HCT116 (cell line): ENCODE measurements at regions not wholly inside any gene's neighbourhood (a gene's known extent, or its start where the extent isn't known, plus 50 kb on each side); places are given as distances from the start of the nearest gene placed in this dataset.

Source experiments
- ATAC-seq: fragments of 200-7000 bp; cut with Tn5 transposase; 2 replicates; pipeline ENCODE4 v1.9.1; 2020; ENCODE audit warnings: mild to moderate bottlenecking, moderate library complexity
- BruUV-seq: library from RNA; stranded (reverse); fragments of 400-500 nt; replicated peaks from 2 replicates; lab custom pipeline; 2021; lab: Mats Ljungman, UMichigan
- CTCF ChIA-PET: fragments of 300-600 bp; sonication (Branson Sonifier 250); formaldehyde crosslinking; loops from one replicate; lab custom pipeline; 2021; ENCODE audit warnings: antibody characterized with exemption; lab: Charles Lee
- POLR2A ChIA-PET: fragments of 300-600, 350-600 bp; sonication (Branson Sonifier 250); formaldehyde crosslinking; loops from one replicate; lab custom pipeline; 2021; ENCODE audit warnings: antibody characterized with exemption; lab: Charles Lee
- RAD21 ChIA-PET, 2 experiments: fragments of 300-600 bp; sonication (Branson Sonifier 250); formaldehyde crosslinking; loops; one replicate each; lab custom pipeline; 2023; ENCODE audit warnings: low total read pairs in 2 of 2; ENCODE audit not compliant: uncharacterized antibody in 2 of 2, unreplicated experiment in 2 of 2, low non-redundant PET in 1 of 2; lab: Charles Lee
- DNase-seq: peaks from one replicate; pipeline ENCODE4 v3.0.0-alpha.2; 2010; ENCODE audit warnings: low read depth, low spot score
- H2AFZ ChIP-seq: fragments of 200-600 bp; shearing (Covaris generic), sonication (generic); 2 replicates; pipeline ENCODE4 v1.6.1; 2017; ENCODE audit warnings: low read depth, mixed run types, mixed read lengths, antibody characterized with exemption, low read length; ENCODE audit not compliant: poor library complexity, severe bottlenecking
- H3K27ac ChIP-seq: 2 replicates; pipeline ENCODE4 v1.5.1; 2012; ENCODE audit warnings: low read depth, low read length
- H3K27me3 ChIP-seq: fragments of 200-600 bp; sonication (generic); 2 replicates; pipeline ENCODE4 v1.6.1; 2016; ENCODE audit warnings: mixed run types, low read length, mixed read lengths; ENCODE audit not compliant: insufficient read depth
- H3K36me3 ChIP-seq, 2 experiments: fragments of 200-500 bp in 1 of 2; fragments of 200-600 bp in 1 of 2; sonication (Bioruptor generic) in 1 of 2; sonication (generic) in 1 of 2; 2 replicates each; pipeline versions ENCODE4 v1.5.1 to v1.6.1; 2014 to 2016; ENCODE audit warnings: low read length in 2 of 2, inconsistent platforms in 1 of 2, mixed read lengths in 1 of 2, mixed run types in 1 of 2; ENCODE audit not compliant: insufficient read depth in 2 of 2, control insufficient read depth in 1 of 2
- H3K4me1 ChIP-seq, 2 experiments: fragments of 200-600 bp in 1 of 2; sonication (generic) in 1 of 2; 2 replicates each; pipeline versions ENCODE4 v1.5.1 to v1.6.1; 2012 to 2017; ENCODE audit warnings: low read length in 2 of 2, inconsistent platforms in 1 of 2, mild to moderate bottlenecking in 1 of 2, mixed read lengths in 1 of 2, mixed run types in 1 of 2, moderate library complexity in 1 of 2; ENCODE audit not compliant: insufficient read depth in 2 of 2, control insufficient read depth in 1 of 2
- H3K4me2 ChIP-seq: fragments of 200-600 bp; sonication (generic); 2 replicates; pipeline ENCODE4 v1.6.1; 2017; ENCODE audit warnings: mixed run types, low read length, mixed read lengths
- H3K4me3 ChIP-seq, 2 experiments: fragments of 200-600 bp in 1 of 2; sonication (generic) in 1 of 2; replicated peaks in 1 of 2; 2 replicates each; pipeline ENCODE4 v1.5.1; 2011 to 2016; ENCODE audit warnings: low read length in 2 of 2, control low read depth in 1 of 2, low read depth in 1 of 2, mild to moderate bottlenecking in 1 of 2, mixed read lengths in 1 of 2, mixed run types in 1 of 2
- H3K79me2 ChIP-seq: fragments of 200-600 bp; sonication (generic); 2 replicates; pipeline ENCODE4 v1.6.1; 2017; ENCODE audit warnings: mild to moderate bottlenecking, mixed run types, low read length, moderate library complexity, mixed read lengths; ENCODE audit not compliant: insufficient read depth
- H3K9ac ChIP-seq: fragments of 200-600 bp; sonication (generic); 2 replicates; pipeline ENCODE4 v1.6.1; 2016; ENCODE audit warnings: low read length, mixed read lengths
- H3K9me2 ChIP-seq: fragments of 200-600 bp; sonication (generic), shearing (Covaris generic); 2 replicates; pipeline ENCODE4 v1.6.1; 2017; ENCODE audit warnings: mixed run types, mild to moderate bottlenecking, moderate library complexity; ENCODE audit not compliant: insufficient read depth
- H3K9me3 ChIP-seq, 2 experiments: fragments of 200-500 bp in 1 of 2; fragments of 200-600 bp in 1 of 2; sonication (Bioruptor generic) in 1 of 2; sonication (generic) in 1 of 2; 2 replicates each; pipeline ENCODE4 v1.6.1; 2014 to 2017; ENCODE audit warnings: low read length in 2 of 2, mixed read lengths in 2 of 2, inconsistent platforms in 1 of 2, low read depth in 1 of 2, mild to moderate bottlenecking in 1 of 2, mixed run types in 1 of 2, moderate library complexity in 1 of 2; ENCODE audit not compliant: control insufficient read depth in 1 of 2, insufficient read depth in 1 of 2
- H4K20me1 ChIP-seq: fragments of 200-600 bp; sonication (generic), shearing (Covaris generic); 2 replicates; pipeline ENCODE4 v1.6.1; 2017; ENCODE audit warnings: mixed run types, mild to moderate bottlenecking, moderate library complexity; ENCODE audit not compliant: insufficient read depth
- ELF1 ChIP-seq: IDR thresholded peaks from 2 replicates; pipeline ENCODE4 v1.6.1; 2012; ENCODE audit warnings: low read depth, borderline replicate concordance
- EZH2phosphoT487 ChIP-seq: fragments of 200-600 bp; IDR thresholded peaks from 2 replicates; pipeline ENCODE4 v1.6.1; 2018; ENCODE audit warnings: antibody characterized with exemption, borderline replicate concordance
- FOSL1 ChIP-seq: IDR thresholded peaks from 2 replicates; pipeline ENCODE4 v1.6.1; 2012; ENCODE audit warnings: low read depth
- JUND ChIP-seq: IDR thresholded peaks from 2 replicates; pipeline ENCODE4 v1.6.1; 2012
- POLR2A ChIP-seq: IDR thresholded peaks from 2 replicates; pipeline ENCODE4 v1.7.0; 2011; ENCODE audit warnings: borderline replicate concordance; ENCODE audit not compliant: insufficient read depth, insufficient read length; ENCODE audit errors: extremely low read depth
- POLR2AphosphoS5 ChIP-seq: IDR thresholded peaks from 2 replicates; pipeline ENCODE4 v1.6.1; 2011; ENCODE audit warnings: mild to moderate bottlenecking, low read depth, low read length, moderate library complexity
- RAD21 ChIP-seq: IDR thresholded peaks from 2 replicates; pipeline ENCODE4 v1.6.1; 2012; ENCODE audit warnings: low read depth, mild to moderate bottlenecking
- SRF ChIP-seq: IDR thresholded peaks from 2 replicates; pipeline ENCODE4 v1.6.1; 2012; ENCODE audit warnings: low read depth
- TCF7L2 ChIP-seq: IDR thresholded peaks from 2 replicates; pipeline ENCODE4 v1.7.0; 2011; ENCODE audit warnings: borderline replicate concordance, inconsistent platforms; ENCODE audit not compliant: insufficient read depth, insufficient read length; ENCODE audit errors: extremely low read depth
- ZFX ChIP-seq: fragments of 450-650 bp; IDR thresholded peaks from 2 replicates; pipeline ENCODE4 v1.6.1; 2017
- ZNF274 ChIP-seq: fragments of 200-500 bp; sonication (Bioruptor generic); IDR thresholded peaks from 2 replicates; pipeline ENCODE4 v1.6.1; 2014; ENCODE audit warnings: mild to moderate bottlenecking, low read depth, low read length, inconsistent platforms
- intact Hi-C: fragments of 100-400 bp; cut with micrococcal nuclease; formaldehyde crosslinking; loops from 2 replicates; pipeline ENCODE4 v1.10.0; 2022
- TF ChIP-seq, protein P1 (sequence below): IDR thresholded peaks from 2 replicates; pipeline ENCODE4 v1.6.1; 2012
- TF ChIP-seq, protein P2 (sequence below): IDR thresholded peaks from 2 replicates; pipeline ENCODE4 v1.6.1; 2012
- TF ChIP-seq, protein P3 (sequence below): IDR thresholded peaks from 2 replicates; pipeline ENCODE4 v1.6.1; 2012; ENCODE audit warnings: low read depth

GRCh38 chr12:83619973-83620372 lies 933.3 kb downstream of the TMTC2 start:
- Histone ChIP-seq H3K4me2 (no peak overlapping the region), H3K9me3 (peaks cover 0 to 3% of the 10 kb centered on the region in 2 experiments; a peak in 1 of 4 replicates), H3K9me2 (no peaks in the 10 kb centered on the region), H3K27me3 (no peaks in the 10 kb centered on the region), H2AFZ (no peak overlapping the region), H4K20me1 (no peaks in the 10 kb centered on the region), H3K4me1 (no peaks in the 10 kb centered on the region), H3K9ac (no peak overlapping the region)
- no peak for DNase-seq
- no peak for ATAC-seq
- intact Hi-C loops, result no loop called here
- RAD21 ChIA-PET, result no interaction called here
- BruUV-seq, result no TSS peak
- TF ChIP-seq ZFX (no peak), SRF (no peak), EZH2phosphoT487 (no peak), JUND (no peak), POLR2AphosphoS5 (no peak), RAD21 (no peak), ZNF274 (no peak)
- TF ChIP-seq, protein P1, sequence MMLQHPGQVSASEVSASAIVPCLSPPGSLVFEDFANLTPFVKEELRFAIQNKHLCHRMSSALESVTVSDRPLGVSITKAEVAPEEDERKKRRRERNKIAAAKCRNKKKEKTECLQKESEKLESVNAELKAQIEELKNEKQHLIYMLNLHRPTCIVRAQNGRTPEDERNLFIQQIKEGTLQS, result no peak
- TF ChIP-seq, protein P2, sequence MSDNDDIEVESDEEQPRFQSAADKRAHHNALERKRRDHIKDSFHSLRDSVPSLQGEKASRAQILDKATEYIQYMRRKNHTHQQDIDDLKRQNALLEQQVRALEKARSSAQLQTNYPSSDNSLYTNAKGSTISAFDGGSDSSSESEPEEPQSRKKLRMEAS, result no peak
- TF ChIP-seq, all 23 proteins: peak for 0
- ChIA-PET CTCF (no interaction called here), POLR2A (no interaction called here)
- Histone ChIP-seq H3K27ac (no peak overlapping the region), H3K4me3 (no peak overlapping the region), H3K36me3 (no peaks in the 10 kb centered on the region), H3K79me2 (no peaks in the 10 kb centered on the region)

DNA sequence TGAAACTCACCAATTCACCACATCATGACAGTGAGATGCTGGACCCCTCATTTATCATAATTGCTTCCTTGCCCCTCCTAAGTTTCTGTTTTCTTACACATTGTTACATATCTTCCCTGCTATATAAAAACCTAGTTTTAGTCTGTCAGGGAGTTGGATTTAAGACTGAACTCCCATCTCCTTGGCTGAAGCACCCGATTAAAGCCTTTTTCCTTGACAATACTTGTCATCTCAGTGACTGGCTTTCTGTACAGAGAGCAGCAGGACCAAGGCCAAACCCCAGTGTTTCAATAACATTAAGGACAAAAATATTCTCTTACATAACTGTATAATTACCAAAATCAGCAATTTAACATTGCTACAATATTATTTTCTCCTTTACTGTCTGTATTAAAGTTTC lies 928.4 kb downstream of the TMTC2 start:
- no peak overlapping the region for H3K9ac ChIP-seq
- H3K36me3 ChIP-seq, result no peaks in the 10 kb centered on the region
- TF ChIP-seq, protein P2, result no peak
- TF ChIP-seq TCF7L2, result no peak
- TF ChIP-seq, protein P3, sequence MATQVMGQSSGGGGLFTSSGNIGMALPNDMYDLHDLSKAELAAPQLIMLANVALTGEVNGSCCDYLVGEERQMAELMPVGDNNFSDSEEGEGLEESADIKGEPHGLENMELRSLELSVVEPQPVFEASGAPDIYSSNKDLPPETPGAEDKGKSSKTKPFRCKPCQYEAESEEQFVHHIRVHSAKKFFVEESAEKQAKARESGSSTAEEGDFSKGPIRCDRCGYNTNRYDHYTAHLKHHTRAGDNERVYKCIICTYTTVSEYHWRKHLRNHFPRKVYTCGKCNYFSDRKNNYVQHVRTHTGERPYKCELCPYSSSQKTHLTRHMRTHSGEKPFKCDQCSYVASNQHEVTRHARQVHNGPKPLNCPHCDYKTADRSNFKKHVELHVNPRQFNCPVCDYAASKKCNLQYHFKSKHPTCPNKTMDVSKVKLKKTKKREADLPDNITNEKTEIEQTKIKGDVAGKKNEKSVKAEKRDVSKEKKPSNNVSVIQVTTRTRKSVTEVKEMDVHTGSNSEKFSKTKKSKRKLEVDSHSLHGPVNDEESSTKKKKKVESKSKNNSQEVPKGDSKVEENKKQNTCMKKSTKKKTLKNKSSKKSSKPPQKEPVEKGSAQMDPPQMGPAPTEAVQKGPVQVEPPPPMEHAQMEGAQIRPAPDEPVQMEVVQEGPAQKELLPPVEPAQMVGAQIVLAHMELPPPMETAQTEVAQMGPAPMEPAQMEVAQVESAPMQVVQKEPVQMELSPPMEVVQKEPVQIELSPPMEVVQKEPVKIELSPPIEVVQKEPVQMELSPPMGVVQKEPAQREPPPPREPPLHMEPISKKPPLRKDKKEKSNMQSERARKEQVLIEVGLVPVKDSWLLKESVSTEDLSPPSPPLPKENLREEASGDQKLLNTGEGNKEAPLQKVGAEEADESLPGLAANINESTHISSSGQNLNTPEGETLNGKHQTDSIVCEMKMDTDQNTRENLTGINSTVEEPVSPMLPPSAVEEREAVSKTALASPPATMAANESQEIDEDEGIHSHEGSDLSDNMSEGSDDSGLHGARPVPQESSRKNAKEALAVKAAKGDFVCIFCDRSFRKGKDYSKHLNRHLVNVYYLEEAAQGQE, result no peak
- TF ChIP-seq POLR2A, result no peak
- no peak for TF ChIP-seq FOSL1
- TF ChIP-seq ELF1, result no peak
- RAD21 ChIA-PET, result no interaction called here
- no peaks in the 10 kb centered on the region for H3K79me2 ChIP-seq
- H3K4me2 ChIP-seq, result no peak overlapping the region
- H3K4me3 ChIP-seq, result no peak overlapping the region
- BruUV-seq, result no TSS peak
- intact Hi-C loops, result no loop called here
- H3K9me2 ChIP-seq, result no peaks in the 10 kb centered on the region
- H3K9me3 ChIP-seq, result peaks cover 0 to 4% of the 10 kb centered on the region in 2 experiments; a peak in 1 of 4 replicates
- DNase-seq, result no peak
- H3K4me1 ChIP-seq, result no peaks in the 10 kb centered on the region
- no peaks in the 10 kb centered on the region for H3K27me3 ChIP-seq
- H2AFZ ChIP-seq, result no peak overlapping the region
- no peaks in the 10 kb centered on the region for H4K20me1 ChIP-seq
- POLR2A ChIA-PET, result no interaction called here
- no peak overlapping the region for H3K27ac ChIP-seq
- CTCF ChIA-PET, result no interaction called here
- no peak for ATAC-seq
